Memory B cell (primary cell): ENCODE measurements at regions not wholly inside any gene's neighbourhood (a gene's known extent, or its start where the extent isn't known, plus 50 kb on each side); places are given as distances from the start of the nearest gene placed in this dataset.

Experiments used
- ATAC-seq: fragments of 150-1000 bp; cut with Tn5 transposase; 2 replicates; pipeline ENCODE4 v1.10.0; 2021; ENCODE audit warnings: low read depth, mild to moderate bottlenecking, moderate library complexity
- DNase-seq, 2 donors: peaks; one replicate each; pipeline ENCODE4 v3.0.0; 2022; ENCODE audit warnings: low spot score in 2 of 2
- H3K27ac Mint-ChIP-seq: one replicate; pipeline ENCODE4 v1.8.0; 2022; ENCODE audit warnings: mild to moderate bottlenecking, moderate library complexity, mixed read lengths
- H3K27me3 Mint-ChIP-seq: one replicate; pipeline ENCODE4 v1.8.0; 2022; ENCODE audit warnings: mixed read lengths
- H3K36me3 Mint-ChIP-seq: one replicate; pipeline ENCODE4 v1.8.0; 2022; ENCODE audit warnings: mild to moderate bottlenecking, mixed read lengths
- H3K4me1 Mint-ChIP-seq: one replicate; pipeline ENCODE4 v1.8.0; 2022; ENCODE audit warnings: mixed read lengths
- H3K4me3 Mint-ChIP-seq: one replicate; pipeline ENCODE4 v1.8.0; 2022; ENCODE audit warnings: mild to moderate bottlenecking, moderate library complexity, mixed read lengths
- H3K9me3 Mint-ChIP-seq: one replicate; pipeline ENCODE4 v1.8.0; 2022; ENCODE audit warnings: mixed read lengths

DNA sequence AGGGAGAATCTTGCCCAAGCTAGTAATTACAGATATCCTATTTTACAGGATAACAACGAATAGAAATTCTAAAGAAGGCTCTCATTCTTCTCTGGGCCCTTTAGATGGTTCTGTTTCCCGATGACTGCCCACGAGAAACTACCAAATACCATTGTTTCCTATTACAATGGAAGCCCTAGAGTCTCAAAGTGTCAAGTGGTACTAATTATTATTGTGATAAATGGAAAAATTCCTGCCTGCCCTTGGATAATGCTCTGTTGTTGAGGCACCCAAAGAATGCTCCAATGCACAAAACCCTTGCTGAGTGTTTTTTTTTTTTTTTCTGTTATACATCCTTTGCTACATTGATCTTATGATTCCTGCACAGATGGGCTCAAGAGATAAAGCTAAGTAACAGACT lies 504.5 kb downstream of the XPNPEP1 start:
- no peak for ATAC-seq
- no peaks in the 10 kb centered on the region for H3K27me3 Mint-ChIP-seq
- no peak overlapping the region for H3K27ac Mint-ChIP-seq

DNA sequence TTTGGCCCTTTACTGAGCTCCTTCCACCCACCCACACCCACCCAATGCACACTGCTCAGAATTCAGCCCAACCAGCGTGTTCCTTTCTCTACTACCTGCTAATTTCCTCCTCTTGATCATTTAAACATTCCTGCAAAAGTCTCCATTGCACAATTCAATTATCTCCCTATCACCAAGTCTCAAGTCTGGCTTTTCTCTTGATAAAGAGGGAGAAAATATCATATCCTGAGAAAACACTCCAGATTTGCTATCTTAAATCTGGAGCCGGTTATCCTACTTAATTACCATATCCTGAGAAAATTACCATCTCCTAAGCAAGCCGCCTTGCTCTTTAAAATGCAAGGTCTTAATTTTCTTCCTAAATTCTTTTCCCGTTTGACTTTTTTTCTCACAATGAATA lies 505.5 kb downstream of the XPNPEP1 start:
- H3K27me3 Mint-ChIP-seq: no peaks in the 10 kb centered on the region
- ATAC-seq (no peak), DNase-seq (no peak)
- no peaks in the 10 kb centered on the region for H3K36me3 Mint-ChIP-seq
- H3K27ac Mint-ChIP-seq: no peak overlapping the region
- no peaks in the 10 kb centered on the region for H3K4me1 Mint-ChIP-seq
- H3K4me3 Mint-ChIP-seq: no peak overlapping the region
- H3K9me3 Mint-ChIP-seq: peaks cover 2% of the 10 kb centered on the region

More for the DNA sequence above, 504.5 kb downstream of the XPNPEP1 start:
- Mint-ChIP-seq H3K4me3 (no peak overlapping the region), H3K36me3 (no peaks in the 10 kb centered on the region), H3K4me1 (no peaks in the 10 kb centered on the region), H3K9me3 (peaks cover 2% of the 10 kb centered on the region)
- DNase-seq: no peak

DNA sequence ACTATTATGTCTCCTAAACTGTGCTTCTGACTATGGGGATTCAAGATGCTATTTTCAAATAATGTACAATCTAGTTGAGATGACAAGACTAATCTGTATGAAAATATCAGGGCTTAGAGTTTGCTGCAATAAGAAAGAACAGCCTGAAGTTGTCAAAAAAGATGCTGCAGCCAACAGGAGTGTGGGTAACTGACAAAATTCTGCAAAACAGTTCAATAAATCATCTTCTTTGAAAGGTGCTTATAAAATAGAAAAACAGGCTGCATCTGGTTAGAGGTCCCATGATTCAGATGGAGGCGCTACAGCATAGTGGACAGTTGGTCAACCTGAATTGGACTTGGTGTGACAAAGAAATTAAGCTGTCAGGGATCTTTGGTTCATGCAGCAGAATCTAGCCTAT lies 511.0 kb downstream of the XPNPEP1 start:
- Mint-ChIP-seq H3K9me3 (peaks cover 2% of the 10 kb centered on the region), H3K27me3 (no peaks in the 10 kb centered on the region), H3K27ac (no peak overlapping the region), H3K4me3 (no peak overlapping the region), H3K36me3 (no peaks in the 10 kb centered on the region), H3K4me1 (no peaks in the 10 kb centered on the region)
- ATAC-seq: no peak
- DNase-seq: no peak

DNA sequence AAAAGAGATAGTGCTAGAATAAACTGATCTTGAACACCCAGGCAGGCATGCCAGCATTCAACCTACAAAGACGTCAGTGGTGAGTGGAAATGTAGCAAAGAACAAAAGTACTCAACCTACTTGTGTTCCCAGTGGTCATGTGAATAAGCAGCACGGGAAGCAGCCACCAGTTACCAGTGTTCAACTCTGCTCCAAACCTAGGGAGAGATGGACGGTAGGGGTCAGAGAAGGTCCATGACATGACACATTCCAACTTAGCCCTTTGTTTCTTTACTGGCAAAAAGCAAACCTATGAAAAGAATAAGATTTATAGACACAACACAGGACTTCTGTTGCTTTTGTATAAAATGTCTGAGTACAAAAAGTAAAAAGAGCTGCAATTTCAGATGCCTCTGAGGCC lies 511.4 kb downstream of the XPNPEP1 start:
- no peak overlapping the region for H3K27ac Mint-ChIP-seq
- H3K9me3 Mint-ChIP-seq: peaks cover 2% of the 10 kb centered on the region
- no peaks in the 10 kb centered on the region for H3K36me3 Mint-ChIP-seq
- H3K27me3 Mint-ChIP-seq: no peaks in the 10 kb centered on the region
- no peak for DNase-seq
- no peak overlapping the region for H3K4me3 Mint-ChIP-seq
- no peaks in the 10 kb centered on the region for H3K4me1 Mint-ChIP-seq
- no peak for ATAC-seq

DNA sequence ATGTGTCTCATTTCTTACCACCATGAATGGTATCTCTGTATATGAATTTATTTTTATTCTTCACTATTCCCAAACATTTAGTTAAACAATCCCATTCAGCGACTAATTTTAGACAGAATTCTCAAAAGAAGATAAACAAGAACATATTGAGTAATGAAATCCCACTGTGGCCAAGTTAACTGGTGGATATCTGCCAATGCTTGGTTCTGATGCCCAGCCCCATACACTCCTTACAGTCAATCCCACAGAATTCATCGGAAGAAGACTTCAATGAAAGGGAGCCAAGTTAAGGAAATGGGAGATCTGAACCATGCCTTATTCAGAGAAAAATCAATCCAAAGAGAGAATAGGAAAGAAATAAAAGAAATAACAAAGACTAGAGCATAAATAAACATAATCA lies 518.0 kb downstream of the XPNPEP1 start:
- Mint-ChIP-seq H3K9me3 (no peaks in the 10 kb centered on the region), H3K4me1 (no peaks in the 10 kb centered on the region), H3K4me3 (no peak overlapping the region), H3K27me3 (no peaks in the 10 kb centered on the region), H3K36me3 (no peaks in the 10 kb centered on the region), H3K27ac (no peak overlapping the region)
- DNase-seq (no peak), ATAC-seq (no peak)

DNA sequence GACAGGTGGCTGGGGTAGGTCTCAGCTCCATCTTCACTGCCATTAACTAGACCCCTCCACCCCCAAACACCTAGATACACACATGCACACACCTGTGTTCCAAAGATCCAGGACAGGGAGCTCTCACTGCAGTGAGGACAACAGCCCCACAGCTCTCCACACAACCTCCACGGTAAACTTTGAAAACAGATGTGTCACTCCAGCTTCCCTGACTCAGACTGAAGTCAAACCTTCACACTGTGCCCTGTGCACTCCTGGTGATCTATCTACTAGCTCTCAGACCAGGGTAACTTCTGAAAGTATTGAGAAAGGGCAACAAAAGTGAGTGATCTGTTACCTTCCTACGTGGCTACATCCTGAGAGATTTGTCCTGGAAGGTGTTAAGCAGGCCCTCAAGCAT lies 519.8 kb downstream of the XPNPEP1 start:
- Mint-ChIP-seq H3K9me3 (peaks cover 2% of the 10 kb centered on the region), H3K27ac (no peak overlapping the region), H3K36me3 (no peaks in the 10 kb centered on the region), H3K4me1 (no peaks in the 10 kb centered on the region), H3K4me3 (no peak overlapping the region), H3K27me3 (no peaks in the 10 kb centered on the region)
- DNase-seq: no peak
- no peak for ATAC-seq

DNA sequence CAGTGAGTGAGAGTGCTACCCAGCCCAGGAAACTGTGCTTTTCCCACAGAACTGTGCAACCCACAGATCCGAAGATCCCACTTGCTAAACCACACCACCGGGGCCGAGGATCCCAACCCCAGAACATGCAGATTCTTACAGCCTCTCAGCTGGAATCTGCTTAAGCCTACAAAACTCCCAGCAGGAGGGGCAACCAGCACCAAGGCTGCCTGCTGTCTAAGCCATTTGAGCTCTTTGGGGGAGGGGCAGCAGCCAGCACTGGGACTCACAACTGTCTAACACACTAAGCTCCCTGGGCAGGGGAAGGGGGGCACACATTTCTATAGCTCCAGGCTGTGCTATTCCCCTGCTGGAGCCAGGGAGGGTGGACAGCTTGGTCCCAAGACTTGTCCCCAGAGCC lies 529.9 kb downstream of the XPNPEP1 start:
- Mint-ChIP-seq H3K9me3 (peaks cover 2% of the 10 kb centered on the region), H3K4me3 (no peak overlapping the region), H3K4me1 (no peaks in the 10 kb centered on the region), H3K36me3 (no peaks in the 10 kb centered on the region), H3K27ac (no peak overlapping the region), H3K27me3 (no peaks in the 10 kb centered on the region)
- no peak for ATAC-seq
- DNase-seq: no peak

DNA sequence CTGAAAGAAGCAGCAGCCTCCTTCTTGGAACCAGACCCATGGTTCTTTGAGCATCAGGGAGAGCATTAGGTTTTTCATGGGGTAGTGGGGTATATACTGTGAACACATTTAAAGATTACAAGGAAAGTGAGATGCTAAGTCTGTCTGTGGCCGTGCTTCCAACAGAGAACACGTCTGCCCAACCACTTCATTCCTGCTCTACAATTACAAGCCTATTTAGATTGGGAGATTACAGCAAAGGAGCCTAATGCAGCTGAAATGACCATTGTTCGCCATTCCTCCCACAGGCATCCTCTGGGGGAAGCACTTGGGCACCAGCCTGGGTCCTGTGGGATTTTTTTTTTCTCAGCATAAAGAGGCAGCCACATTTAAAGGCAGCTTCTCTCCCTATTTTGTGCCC lies 536.4 kb downstream of the XPNPEP1 start:
- H3K27me3 Mint-ChIP-seq: no peaks in the 10 kb centered on the region
- no peak for DNase-seq
- no peaks in the 10 kb centered on the region for H3K9me3 Mint-ChIP-seq
- H3K27ac Mint-ChIP-seq: no peak overlapping the region
- no peak for ATAC-seq
- H3K4me1 Mint-ChIP-seq: no peaks in the 10 kb centered on the region
- no peak overlapping the region for H3K4me3 Mint-ChIP-seq
- no peaks in the 10 kb centered on the region for H3K36me3 Mint-ChIP-seq

DNA sequence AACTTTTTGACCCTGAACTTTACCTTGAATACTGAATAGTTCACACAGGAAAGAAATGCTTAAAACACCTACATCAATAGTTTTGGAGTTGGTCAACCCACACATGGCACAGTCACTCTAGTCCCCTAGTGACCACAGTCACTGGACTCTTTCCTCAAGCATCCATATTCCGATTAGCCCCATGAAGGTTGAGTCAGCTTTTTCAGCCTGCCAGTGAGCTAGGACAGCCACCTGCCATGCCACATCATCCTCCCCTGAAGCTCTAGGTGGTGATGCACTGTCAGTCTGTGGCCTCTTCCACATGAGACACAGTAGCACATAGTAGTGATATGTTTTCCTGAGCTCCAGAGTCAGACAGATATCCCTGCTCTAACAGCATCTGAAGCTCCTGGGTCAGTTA lies 537.2 kb downstream of the XPNPEP1 start:
- Mint-ChIP-seq H3K36me3 (no peaks in the 10 kb centered on the region), H3K27me3 (no peaks in the 10 kb centered on the region), H3K27ac (no peak overlapping the region), H3K4me3 (no peak overlapping the region), H3K4me1 (no peaks in the 10 kb centered on the region), H3K9me3 (no peaks in the 10 kb centered on the region)
- ATAC-seq (no peak), DNase-seq (no peak)

DNA sequence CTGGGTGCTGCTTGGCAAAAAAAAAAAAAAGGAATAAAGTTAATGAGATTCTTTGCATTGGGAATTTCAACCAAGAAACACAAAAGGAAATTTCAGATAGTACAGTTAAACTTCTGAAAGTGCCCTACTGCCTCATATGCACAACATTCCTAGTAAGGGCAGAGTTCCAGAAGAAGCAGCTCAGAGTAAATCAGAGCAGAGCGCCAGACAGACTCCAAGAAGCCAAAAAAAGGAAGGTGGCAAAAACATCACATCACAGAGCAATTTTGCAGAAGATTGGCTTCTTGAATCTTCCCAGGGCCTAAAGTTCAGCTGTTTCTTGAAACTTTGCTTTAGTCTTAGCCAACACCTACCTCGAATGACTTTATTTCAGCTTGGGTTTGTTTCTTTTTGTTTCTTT lies 544.1 kb downstream of the XPNPEP1 start:
- no peaks in the 10 kb centered on the region for H3K4me1 Mint-ChIP-seq

DNA sequence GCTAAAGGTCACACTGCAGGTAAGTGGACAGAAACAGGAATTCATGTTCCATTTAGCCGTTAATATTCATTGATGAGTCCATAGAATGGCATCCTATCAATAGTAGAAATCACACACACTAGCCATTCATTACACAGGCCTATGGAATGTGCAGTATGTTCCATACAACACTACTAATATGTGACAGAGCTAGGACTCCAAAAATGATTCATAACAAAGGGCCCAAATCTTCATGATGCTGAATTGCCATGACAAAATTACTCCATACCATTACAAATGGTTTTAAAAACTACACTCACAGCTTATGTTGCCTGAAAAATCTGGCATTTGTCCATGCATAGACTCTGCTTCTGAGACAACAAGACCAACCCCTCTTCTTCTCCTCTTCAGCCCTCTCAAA lies 549.1 kb downstream of the XPNPEP1 start:
- DNase-seq (no peak), ATAC-seq (no peak)
- Mint-ChIP-seq H3K4me1 (no peaks in the 10 kb centered on the region), H3K27ac (no peak overlapping the region), H3K9me3 (no peaks in the 10 kb centered on the region), H3K36me3 (no peaks in the 10 kb centered on the region), H3K27me3 (no peaks in the 10 kb centered on the region), H3K4me3 (no peak overlapping the region)

More for the DNA sequence above, 544.1 kb downstream of the XPNPEP1 start:
- no peaks in the 10 kb centered on the region for H3K9me3 Mint-ChIP-seq
- H3K27ac Mint-ChIP-seq: no peak overlapping the region
- no peak overlapping the region for H3K4me3 Mint-ChIP-seq
- ATAC-seq (no peak), DNase-seq (no peak)
- no peaks in the 10 kb centered on the region for H3K27me3 Mint-ChIP-seq
- H3K36me3 Mint-ChIP-seq: no peaks in the 10 kb centered on the region

DNA sequence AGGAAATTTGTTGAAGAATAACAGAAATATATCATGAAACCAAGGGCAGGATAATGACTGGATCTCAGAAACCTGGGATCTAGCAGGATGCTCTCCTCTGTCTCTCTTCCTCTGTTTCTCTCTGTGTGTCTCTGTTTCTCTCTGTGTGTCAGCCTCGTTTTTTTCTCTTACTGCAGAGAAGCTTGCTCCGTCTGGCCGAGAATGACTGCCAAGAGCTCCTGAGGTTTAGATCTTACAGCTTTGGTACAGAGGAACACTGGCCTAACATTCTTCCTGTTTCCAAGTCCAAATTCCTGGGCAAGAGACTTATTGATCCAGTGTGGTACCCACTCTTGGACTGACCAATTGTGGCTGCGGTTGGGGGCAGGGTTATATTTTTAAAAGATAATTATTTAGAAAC lies 564.0 kb downstream of the XPNPEP1 start:
- Mint-ChIP-seq H3K4me1 (no peaks in the 10 kb centered on the region), H3K27me3 (no peaks in the 10 kb centered on the region)
- ATAC-seq: no peak

DNA sequence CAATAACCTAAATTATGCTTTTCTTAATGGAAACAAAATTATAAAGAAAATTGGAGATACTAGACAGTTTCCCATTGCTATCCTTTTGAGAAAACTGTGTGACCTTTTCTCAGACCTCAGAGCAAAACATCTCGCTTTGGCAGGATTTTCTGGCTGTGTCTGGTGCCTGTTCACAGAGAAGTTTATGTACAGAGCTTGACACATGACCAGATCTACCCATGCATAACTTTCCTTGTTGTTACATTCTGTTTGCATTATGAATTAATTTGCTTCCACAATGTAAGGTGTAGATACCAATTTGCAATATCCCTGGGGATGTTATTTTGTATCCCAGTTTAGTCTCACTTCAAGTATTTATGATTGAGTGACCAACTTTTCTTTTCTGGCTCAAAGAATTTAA lies 565.0 kb downstream of the XPNPEP1 start:
- H3K27ac Mint-ChIP-seq: no peak overlapping the region
- no peaks in the 10 kb centered on the region for H3K36me3 Mint-ChIP-seq
- no peaks in the 10 kb centered on the region for H3K27me3 Mint-ChIP-seq
- ATAC-seq: no peak
- DNase-seq: no peak
- H3K4me3 Mint-ChIP-seq: no peak overlapping the region
- H3K9me3 Mint-ChIP-seq: no peaks in the 10 kb centered on the region
- H3K4me1 Mint-ChIP-seq: no peaks in the 10 kb centered on the region

More for the DNA sequence above, 564.0 kb downstream of the XPNPEP1 start:
- H3K9me3 Mint-ChIP-seq: no peaks in the 10 kb centered on the region
- H3K27ac Mint-ChIP-seq: no peak overlapping the region
- no peak for DNase-seq
- no peaks in the 10 kb centered on the region for H3K36me3 Mint-ChIP-seq
- no peak overlapping the region for H3K4me3 Mint-ChIP-seq

DNA sequence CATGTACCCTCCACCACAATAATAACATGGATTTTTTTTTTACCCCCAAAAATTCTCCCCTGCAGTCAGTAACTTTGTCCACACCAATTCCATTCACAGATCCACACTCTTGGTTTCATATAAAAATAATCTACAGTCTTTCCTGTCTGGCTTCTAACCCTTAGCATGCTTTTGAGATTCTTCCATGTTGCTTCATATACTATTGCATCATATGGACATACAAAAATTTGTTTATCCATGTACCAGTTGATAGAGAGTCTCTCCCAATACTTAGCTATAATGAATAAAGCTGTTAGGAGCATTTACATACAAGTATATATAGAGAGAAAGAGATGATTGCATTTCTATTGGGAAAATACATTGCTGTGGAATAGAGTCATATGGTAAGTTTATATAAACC lies 575.0 kb downstream of the XPNPEP1 start:
- no peak overlapping the region for H3K27ac Mint-ChIP-seq
- no peak for ATAC-seq
- no peaks in the 10 kb centered on the region for H3K4me1 Mint-ChIP-seq
- peaks cover 13% of the 10 kb centered on the region for H3K9me3 Mint-ChIP-seq
- DNase-seq: no peak
- H3K4me3 Mint-ChIP-seq: no peak overlapping the region
- no peaks in the 10 kb centered on the region for H3K27me3 Mint-ChIP-seq
- no peaks in the 10 kb centered on the region for H3K36me3 Mint-ChIP-seq

DNA sequence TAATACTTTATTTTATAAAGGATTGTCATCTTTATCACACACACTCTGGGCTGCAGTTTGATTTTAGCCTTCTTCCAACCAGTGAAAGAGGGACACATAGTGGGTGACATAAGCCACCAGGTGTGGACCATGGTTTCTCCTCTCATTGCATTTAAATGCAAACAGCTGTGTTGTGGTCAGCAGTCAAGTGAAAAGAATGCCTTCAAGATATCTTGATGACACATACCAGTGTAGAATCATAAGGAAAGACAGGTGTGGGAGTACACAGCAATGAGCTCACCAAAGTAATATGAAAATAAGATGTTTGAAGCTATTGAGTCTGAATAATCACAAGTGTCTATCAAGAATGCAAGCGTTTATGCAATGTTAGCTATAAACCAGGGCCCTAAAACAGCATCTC lies 580.0 kb downstream of the XPNPEP1 start:
- peaks cover 5% of the 10 kb centered on the region for H3K27me3 Mint-ChIP-seq
- ATAC-seq: no peak
- H3K4me3 Mint-ChIP-seq: no peak overlapping the region
- no peak for DNase-seq
- H3K4me1 Mint-ChIP-seq: no peaks in the 10 kb centered on the region
- no peaks in the 10 kb centered on the region for H3K36me3 Mint-ChIP-seq
- no peak overlapping the region for H3K27ac Mint-ChIP-seq
- H3K9me3 Mint-ChIP-seq: peaks cover under 1% of the 10 kb centered on the region

DNA sequence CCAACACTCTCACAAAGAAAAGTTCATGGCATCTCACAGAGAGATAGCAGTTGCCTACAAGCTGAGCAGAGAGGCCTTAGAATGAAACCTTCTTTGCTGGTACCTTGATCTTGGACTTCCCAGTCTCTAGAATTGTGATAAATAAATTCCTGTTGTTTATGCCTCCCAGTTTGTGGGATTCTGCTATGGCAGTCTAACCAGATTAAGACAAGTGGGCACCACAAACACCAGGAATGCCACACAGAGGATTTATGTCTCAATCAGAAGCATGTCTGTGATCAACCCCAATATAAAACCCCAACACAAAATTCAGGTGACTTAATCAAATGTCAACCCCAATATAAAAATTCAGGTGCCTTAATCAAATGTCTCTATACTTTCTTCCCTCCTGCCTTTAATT lies 581.3 kb downstream of the XPNPEP1 start:
- Mint-ChIP-seq H3K36me3 (no peaks in the 10 kb centered on the region), H3K27me3 (peaks cover 5% of the 10 kb centered on the region), H3K27ac (no peak overlapping the region), H3K9me3 (peaks cover 6% of the 10 kb centered on the region), H3K4me3 (no peak overlapping the region), H3K4me1 (no peaks in the 10 kb centered on the region)
- DNase-seq (no peak), ATAC-seq (no peak)
